ENCODE measurements at regions not wholly inside any gene's neighbourhood (a gene's known extent, or its start where the extent isn't known, plus 50 kb on each side); places are given as distances from the start of the nearest gene placed in this dataset.

DNA sequence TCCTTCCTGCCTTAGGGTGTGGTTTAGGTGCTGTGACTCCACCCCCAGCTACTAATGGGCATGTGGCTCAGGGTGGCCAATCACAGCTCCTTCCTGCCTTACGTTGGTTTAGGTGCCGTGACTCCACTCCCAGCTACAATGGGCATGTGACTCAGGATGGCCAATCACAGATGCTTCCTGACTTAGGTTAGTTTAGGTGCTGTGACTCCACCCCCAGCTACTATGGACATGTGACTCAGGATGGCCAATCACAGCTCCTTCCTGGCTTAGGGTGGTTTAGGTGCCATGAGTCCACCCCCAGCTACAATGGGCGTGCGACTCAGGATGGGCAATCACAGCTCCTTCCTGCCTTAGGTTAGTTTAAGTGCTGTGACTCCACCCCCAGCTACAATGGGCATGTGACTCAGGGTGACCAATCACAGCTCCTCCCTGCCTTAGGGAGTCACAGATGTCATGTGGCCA, 163.9 kb downstream of the TBX5 start:
- Histone ChIP-seq H2BK5ac (ENCODE audit: low read length) (no peak overlapping the region), H4K8ac (ENCODE audit: low read depth, low read length) (peak overlapping the region; percentile 45), H2BK12ac (ENCODE audit: low read length) (no peak overlapping the region), H3K9ac (ENCODE audit: low read depth, low read length, poor library complexity) (no peak overlapping the region), H3K18ac (ENCODE audit: low read length) (no peak overlapping the region), H3K9me3 (replicated peaks in 1 of 2; ENCODE audit: control insufficient read depth in 2 of 2, insufficient read depth in 1 of 2, low read depth in 1 of 2, low read length in 2 of 2) (peaks cover 0 to 5% of the 10 kb centered on the region in 2 donors), H3K36me3 (replicated peaks in 1 of 2; ENCODE audit: control insufficient read depth in 2 of 2, insufficient read depth in 2 of 2, low read length in 2 of 2) (no peaks in the 10 kb centered on the region), H3K79me1 (ENCODE audit: low read depth, low read length) (no peaks in the 10 kb centered on the region), H3K4me2 (ENCODE audit: insufficient read depth, low read length, poor library complexity, severe bottlenecking) (no peak overlapping the region), H3K27ac (replicated peaks; ENCODE audit: low read length) (no peak overlapping the region), H2AFZ (ENCODE audit: low read length) (no peak overlapping the region), H4K91ac (ENCODE audit: low read depth, low read length, poor library complexity) (no peak overlapping the region), H3K4me3 (ENCODE audit: low read length in 2 of 2) (peak overlapping the region in 1 of 2 donors; percentile 19), H3K14ac (ENCODE audit: low read length) (no peak overlapping the region), H2AK5ac (ENCODE audit: low read depth, low read length) (peak overlapping the region; percentile 37), H3K4me1 (ENCODE audit: control insufficient read depth in 2 of 2, insufficient read depth in 1 of 2, low read depth in 1 of 2, low read length in 2 of 2) (peaks cover 0 to 3% of the 10 kb centered on the region in 2 donors), H2BK15ac (ENCODE audit: low read length) (no peak overlapping the region), H3K23ac (ENCODE audit: low read depth, low read length, poor library complexity) (peak overlapping the region; percentile 52), H3K27me3 (ENCODE audit: control insufficient read depth in 3 of 3, insufficient read depth in 3 of 3, low read depth in 1 of 3, low read length in 3 of 3) (peaks cover 0 to 4% (median 0%) of the 10 kb centered on the region in 3 experiments), H2BK120ac (ENCODE audit: low read depth, low read length) (no peak overlapping the region), H3K4ac (ENCODE audit: low read length) (no peak overlapping the region)
- WGBS, 2 donors (ENCODE audit: extremely low coverage in 2 of 2, insufficient read length in 2 of 2, insufficient replicate concordance in 1 of 2) = no CpG with 5 or more reads among the region's 4 CpGs
- no peak for DNase-seq (ENCODE audit: low spot score)

- H2AFZ ChIP-seq (ENCODE audit: low read length) = no peak overlapping the region
- no peaks in the 10 kb centered on the region for H3K36me3 ChIP-seq (replicated peaks in 1 of 2; ENCODE audit: control insufficient read depth in 2 of 2, insufficient read depth in 2 of 2, low read length in 2 of 2)
- no peak overlapping the region for H3K27ac ChIP-seq (replicated peaks; ENCODE audit: low read length)
- peak overlapping the region; percentile 29 for H3K23ac ChIP-seq (ENCODE audit: low read depth, low read length, poor library complexity)
- no peak overlapping the region for H2AK5ac ChIP-seq (ENCODE audit: low read depth, low read length)
- no peak overlapping the region for H4K91ac ChIP-seq (ENCODE audit: low read depth, low read length, poor library complexity)
- H3K14ac ChIP-seq (ENCODE audit: low read length) = no peak overlapping the region
- no peak overlapping the region for H2BK120ac ChIP-seq (ENCODE audit: low read depth, low read length)
- H2BK15ac ChIP-seq (ENCODE audit: low read length) = no peak overlapping the region
- DNase-seq (ENCODE audit: low spot score) = no peak
- peaks cover 0 to 3% of the 10 kb centered on the region in 2 donors for H3K4me1 ChIP-seq (ENCODE audit: control insufficient read depth in 2 of 2, insufficient read depth in 1 of 2, low read depth in 1 of 2, low read length in 2 of 2)
- no CpG with 5 or more reads among the region's 12 CpGs for WGBS, 2 donors (ENCODE audit: extremely low coverage in 2 of 2, insufficient read length in 2 of 2, insufficient replicate concordance in 1 of 2)
- no peaks in the 10 kb centered on the region for H3K79me1 ChIP-seq (ENCODE audit: low read depth, low read length)
- no peak overlapping the region for H3K4me2 ChIP-seq (ENCODE audit: insufficient read depth, low read length, poor library complexity, severe bottlenecking)
- H3K27me3 ChIP-seq (ENCODE audit: control insufficient read depth in 3 of 3, insufficient read depth in 3 of 3, low read depth in 1 of 3, low read length in 3 of 3) = peaks cover 0 to 4% (median 0%) of the 10 kb centered on the region in 3 experiments
- H2BK12ac ChIP-seq (ENCODE audit: low read length) = peak overlapping the region; percentile 41
- H2BK5ac ChIP-seq (ENCODE audit: low read length) = no peak overlapping the region
- peaks cover 0 to 5% of the 10 kb centered on the region in 2 donors for H3K9me3 ChIP-seq (replicated peaks in 1 of 2; ENCODE audit: control insufficient read depth in 2 of 2, insufficient read depth in 1 of 2, low read depth in 1 of 2, low read length in 2 of 2)
- no peak overlapping the region for H3K9ac ChIP-seq (ENCODE audit: low read depth, low read length, poor library complexity)
- no peak overlapping the region for H3K4me3 ChIP-seq (ENCODE audit: low read length in 2 of 2)
- H3K18ac ChIP-seq (ENCODE audit: low read length) = peak overlapping the region; percentile 59
- H3K4ac ChIP-seq (ENCODE audit: low read length) = no peak overlapping the region
- no peak overlapping the region for H4K8ac ChIP-seq (ENCODE audit: low read depth, low read length)
Measured at GRCh38 chr12:114240288-114240687, 165.7 kb downstream of the TBX5 start.

GRCh38 chr12:114238808-114239207, 167.1 kb downstream of the TBX5 start:
- Histone ChIP-seq H3K36me3 (replicated peaks in 1 of 2; ENCODE audit: control insufficient read depth in 2 of 2, insufficient read depth in 2 of 2, low read length in 2 of 2) (no peaks in the 10 kb centered on the region), H3K27ac (replicated peaks; ENCODE audit: low read length) (no peak overlapping the region), H2BK5ac (ENCODE audit: low read length) (no peak overlapping the region), H3K14ac (ENCODE audit: low read length) (no peak overlapping the region), H3K27me3 (ENCODE audit: control insufficient read depth in 3 of 3, insufficient read depth in 3 of 3, low read depth in 1 of 3, low read length in 3 of 3) (no peaks in the 10 kb centered on the region), H2BK120ac (ENCODE audit: low read depth, low read length) (no peak overlapping the region), H4K91ac (ENCODE audit: low read depth, low read length, poor library complexity) (no peak overlapping the region), H2AFZ (ENCODE audit: low read length) (no peak overlapping the region), H2AK5ac (ENCODE audit: low read depth, low read length) (no peak overlapping the region), H2BK15ac (ENCODE audit: low read length) (no peak overlapping the region), H3K79me1 (ENCODE audit: low read depth, low read length) (no peaks in the 10 kb centered on the region), H4K8ac (ENCODE audit: low read depth, low read length) (no peak overlapping the region), H3K9me3 (replicated peaks in 1 of 2; ENCODE audit: control insufficient read depth in 2 of 2, insufficient read depth in 1 of 2, low read depth in 1 of 2, low read length in 2 of 2) (peaks cover 0 to 5% of the 10 kb centered on the region in 2 donors), H3K4me3 (ENCODE audit: low read length in 2 of 2) (no peak overlapping the region), H3K23ac (ENCODE audit: low read depth, low read length, poor library complexity) (no peak overlapping the region), H3K18ac (ENCODE audit: low read length) (no peak overlapping the region), H3K4ac (ENCODE audit: low read length) (no peak overlapping the region), H3K4me1 (ENCODE audit: control insufficient read depth in 2 of 2, insufficient read depth in 1 of 2, low read depth in 1 of 2, low read length in 2 of 2) (peaks cover 0 to 3% of the 10 kb centered on the region in 2 donors), H3K4me2 (ENCODE audit: insufficient read depth, low read length, poor library complexity, severe bottlenecking) (no peak overlapping the region), H3K9ac (ENCODE audit: low read depth, low read length, poor library complexity) (no peak overlapping the region), H2BK12ac (ENCODE audit: low read length) (no peak overlapping the region)
- no CpG with 5 or more reads among the region's 5 CpGs for WGBS, 2 donors (ENCODE audit: extremely low coverage in 2 of 2, insufficient read length in 2 of 2, insufficient replicate concordance in 1 of 2)
- DNase-seq (ENCODE audit: low spot score) = no peak

GRCh38 chr12:114237230-114237629, 168.7 kb downstream of the TBX5 start:
- peaks cover 0 to 5% of the 10 kb centered on the region in 2 donors for H3K9me3 ChIP-seq (replicated peaks in 1 of 2; ENCODE audit: control insufficient read depth in 2 of 2, insufficient read depth in 1 of 2, low read depth in 1 of 2, low read length in 2 of 2)
- H4K8ac ChIP-seq (ENCODE audit: low read depth, low read length) = no peak overlapping the region
- no peak overlapping the region for H2AK5ac ChIP-seq (ENCODE audit: low read depth, low read length)
- no peak overlapping the region for H2BK120ac ChIP-seq (ENCODE audit: low read depth, low read length)
- no CpG with 5 or more reads among the region's 5 CpGs for WGBS, 2 donors (ENCODE audit: extremely low coverage in 2 of 2, insufficient read length in 2 of 2, insufficient replicate concordance in 1 of 2)
- no peak overlapping the region for H3K18ac ChIP-seq (ENCODE audit: low read length)
- no peak overlapping the region for H3K14ac ChIP-seq (ENCODE audit: low read length)
- H2BK15ac ChIP-seq (ENCODE audit: low read length) = no peak overlapping the region
- no peak overlapping the region for H4K91ac ChIP-seq (ENCODE audit: low read depth, low read length, poor library complexity)
- peaks cover 0 to 3% of the 10 kb centered on the region in 2 donors for H3K4me1 ChIP-seq (ENCODE audit: control insufficient read depth in 2 of 2, insufficient read depth in 1 of 2, low read depth in 1 of 2, low read length in 2 of 2)
- H2BK12ac ChIP-seq (ENCODE audit: low read length) = no peak overlapping the region
- no peak overlapping the region for H3K27ac ChIP-seq (replicated peaks; ENCODE audit: low read length)
- H3K79me1 ChIP-seq (ENCODE audit: low read depth, low read length) = no peaks in the 10 kb centered on the region
- no peak overlapping the region for H3K4ac ChIP-seq (ENCODE audit: low read length)
- no peak overlapping the region for H2BK5ac ChIP-seq (ENCODE audit: low read length)
- no peak overlapping the region for H2AFZ ChIP-seq (ENCODE audit: low read length)
- no peak overlapping the region for H3K4me3 ChIP-seq (ENCODE audit: low read length in 2 of 2)
- no peak overlapping the region for H3K4me2 ChIP-seq (ENCODE audit: insufficient read depth, low read length, poor library complexity, severe bottlenecking)
- no peaks in the 10 kb centered on the region for H3K27me3 ChIP-seq (ENCODE audit: control insufficient read depth in 3 of 3, insufficient read depth in 3 of 3, low read depth in 1 of 3, low read length in 3 of 3)
- no peak overlapping the region for H3K9ac ChIP-seq (ENCODE audit: low read depth, low read length, poor library complexity)
- DNase-seq (ENCODE audit: low spot score) = no peak
- H3K23ac ChIP-seq (ENCODE audit: low read depth, low read length, poor library complexity) = no peak overlapping the region
- no peaks in the 10 kb centered on the region for H3K36me3 ChIP-seq (replicated peaks in 1 of 2; ENCODE audit: control insufficient read depth in 2 of 2, insufficient read depth in 2 of 2, low read length in 2 of 2)
